Activated naive CD4-positive, alpha-beta T cell treated with anti-CD3 and anti-CD28 coated beads, Interleukin-2, amount 50 U/mL, for 72 hours (primary cell): ENCODE measurements at regions not wholly inside any gene's neighbourhood (a gene's known extent, or its start where the extent isn't known, plus 50 kb on each side); places are given as distances from the start of the nearest gene placed in this dataset.

ENCODE experiments used
- ATAC-seq, 2 donors: fragments of 150-1000 bp; cut with Tn5 transposase; 2 replicates each; pipeline ENCODE4 v1.10.0; 2021; ENCODE audit warnings: mild to moderate bottlenecking in 2 of 2, moderate library complexity in 2 of 2
- DNase-seq, 2 donors: peaks; one replicate each; pipeline ENCODE4 v3.0.0; 2021 to 2022; ENCODE audit warnings: low spot score in 2 of 2
- H3K27ac Mint-ChIP-seq, 2 donors: one replicate each; pipeline ENCODE4 v1.8.0; 2022; ENCODE audit warnings: mild to moderate bottlenecking in 2 of 2, mixed read lengths in 2 of 2
- H3K36me3 Mint-ChIP-seq, 2 donors: one replicate each; pipeline ENCODE4 v1.8.0; 2022; ENCODE audit warnings: mixed read lengths in 2 of 2
- H3K9me3 Mint-ChIP-seq, 2 donors: one replicate each; pipeline ENCODE4 v1.8.0; 2022; ENCODE audit warnings: mixed read lengths in 2 of 2

- peaks cover 12 to 17% of the 10 kb centered on the region in 2 donors for H3K9me3 Mint-ChIP-seq
Measured at GRCh38 chr1:238499021-238499420, 608.3 kb upstream of the ZP4 start.

GRCh38 chr1:238492271-238492670, 601.5 kb upstream of the ZP4 start:
- ATAC-seq = no peak
- no peak overlapping the region for H3K27ac Mint-ChIP-seq
- H3K9me3 Mint-ChIP-seq = peaks cover 0 to 5% of the 10 kb centered on the region in 2 donors
- H3K36me3 Mint-ChIP-seq = no peaks in the 10 kb centered on the region
- DNase-seq = no peak

More at GRCh38 chr1:238499021-238499420, 608.3 kb upstream of the ZP4 start:
- H3K27ac Mint-ChIP-seq = no peak overlapping the region
- H3K36me3 Mint-ChIP-seq = no peaks in the 10 kb centered on the region
- ATAC-seq (no peak), DNase-seq (no peak)

- DNase-seq (no peak), ATAC-seq (no peak)
- Mint-ChIP-seq H3K36me3 (no peaks in the 10 kb centered on the region), H3K9me3 (peaks cover 4% of the 10 kb centered on the region in 2 donors), H3K27ac (no peak overlapping the region)
Measured at GRCh38 chr1:238491265-238491664, 600.5 kb upstream of the ZP4 start.

GRCh38 chr1:238489006-238489405, 598.3 kb upstream of the ZP4 start:
- DNase-seq = no peak
- peaks cover 4% of the 10 kb centered on the region in 2 donors for H3K9me3 Mint-ChIP-seq
- no peak for ATAC-seq
- H3K36me3 Mint-ChIP-seq = no peaks in the 10 kb centered on the region
- no peak overlapping the region for H3K27ac Mint-ChIP-seq

GRCh38 chr1:238488401-238488800, 597.7 kb upstream of the ZP4 start:
- no peak overlapping the region for H3K27ac Mint-ChIP-seq
- DNase-seq (no peak), ATAC-seq (no peak)
- no peaks in the 10 kb centered on the region for H3K36me3 Mint-ChIP-seq
- H3K9me3 Mint-ChIP-seq = peaks cover 4% of the 10 kb centered on the region in 2 donors

GRCh38 chr1:238487931-238488330, 597.2 kb upstream of the ZP4 start:
- Mint-ChIP-seq H3K27ac (no peak overlapping the region), H3K36me3 (no peaks in the 10 kb centered on the region), H3K9me3 (peaks cover 4% of the 10 kb centered on the region in 2 donors)
- ATAC-seq = no peak
- DNase-seq = no peak

- Mint-ChIP-seq H3K9me3 (peaks cover 4% of the 10 kb centered on the region in 2 donors), H3K36me3 (no peaks in the 10 kb centered on the region), H3K27ac (no peak overlapping the region)
- no peak for DNase-seq
- no peak for ATAC-seq
Measured at GRCh38 chr1:238485912-238486209, 595.1 kb upstream of the ZP4 start.

GRCh38 chr1:238485057-238485911, 594.6 kb upstream of the ZP4 start:
- Mint-ChIP-seq H3K9me3 (peaks cover 4% of the 10 kb centered on the region in 2 donors), H3K27ac (no peak overlapping the region), H3K36me3 (no peaks in the 10 kb centered on the region)
- ATAC-seq = no peak
- no peak for DNase-seq

GRCh38 chr1:238484121-238484520, 593.4 kb upstream of the ZP4 start:
- no peaks in the 10 kb centered on the region for H3K36me3 Mint-ChIP-seq
- no peak overlapping the region for H3K27ac Mint-ChIP-seq
- ATAC-seq = no peak
- peaks cover 4% of the 10 kb centered on the region in 2 donors for H3K9me3 Mint-ChIP-seq
- DNase-seq = no peak

GRCh38 chr1:238476841-238477240, 586.1 kb upstream of the ZP4 start:
- H3K27ac Mint-ChIP-seq = no peak overlapping the region
- H3K36me3 Mint-ChIP-seq = no peaks in the 10 kb centered on the region
- H3K9me3 Mint-ChIP-seq = no peaks in the 10 kb centered on the region
- ATAC-seq (no peak), DNase-seq (no peak)

- DNase-seq = no peak
- peaks cover 0 to 4% of the 10 kb centered on the region in 2 donors for H3K9me3 Mint-ChIP-seq
- H3K36me3 Mint-ChIP-seq = no peaks in the 10 kb centered on the region
- ATAC-seq = no peak
- H3K27ac Mint-ChIP-seq = no peak overlapping the region
Measured at GRCh38 chr1:238475712-238476111, 585.0 kb upstream of the ZP4 start.

- Mint-ChIP-seq H3K9me3 (peaks cover 0 to 6% of the 10 kb centered on the region in 2 donors), H3K27ac (no peak overlapping the region), H3K36me3 (no peaks in the 10 kb centered on the region)
- no peak for ATAC-seq
- no peak for DNase-seq
Measured at GRCh38 chr1:238474263-238474662, 583.5 kb upstream of the ZP4 start.

- no peaks in the 10 kb centered on the region for H3K36me3 Mint-ChIP-seq
- DNase-seq (no peak), ATAC-seq (no peak)
- H3K27ac Mint-ChIP-seq = no peak overlapping the region
- peaks cover 9 to 15% of the 10 kb centered on the region in 2 donors for H3K9me3 Mint-ChIP-seq
Measured at GRCh38 chr1:238469146-238469631, 578.5 kb upstream of the ZP4 start.

- ATAC-seq = no peak
- no peaks in the 10 kb centered on the region for H3K36me3 Mint-ChIP-seq
- DNase-seq = no peak
Measured at GRCh38 chr1:238468068-238468467, 577.3 kb upstream of the ZP4 start.

GRCh38 chr1:238466459-238466858, 575.7 kb upstream of the ZP4 start:
- Mint-ChIP-seq H3K36me3 (no peaks in the 10 kb centered on the region), H3K27ac (no peak overlapping the region), H3K9me3 (peaks cover 18 to 32% of the 10 kb centered on the region in 2 donors)
- no peak for ATAC-seq
- no peak for DNase-seq

More at GRCh38 chr1:238468068-238468467, 577.3 kb upstream of the ZP4 start:
- H3K9me3 Mint-ChIP-seq = peaks cover 12 to 21% of the 10 kb centered on the region in 2 donors
- no peak overlapping the region for H3K27ac Mint-ChIP-seq

- ATAC-seq (no peak), DNase-seq (no peak)
- H3K27ac Mint-ChIP-seq = no peak overlapping the region
- H3K36me3 Mint-ChIP-seq = no peaks in the 10 kb centered on the region
- H3K9me3 Mint-ChIP-seq = peaks cover 14 to 33% of the 10 kb centered on the region in 2 donors
Measured at GRCh38 chr1:238465449-238465848, 574.7 kb upstream of the ZP4 start.

- Mint-ChIP-seq H3K36me3 (no peaks in the 10 kb centered on the region), H3K9me3 (peaks cover 17 to 21% of the 10 kb centered on the region in 2 donors), H3K27ac (no peak overlapping the region)
- DNase-seq (no peak), ATAC-seq (no peak)
Measured at GRCh38 chr1:238458899-238459298, 568.2 kb upstream of the ZP4 start.

- no peak overlapping the region for H3K27ac Mint-ChIP-seq
- DNase-seq (no peak), ATAC-seq (no peak)
- peaks cover 14 to 17% of the 10 kb centered on the region in 2 donors for H3K9me3 Mint-ChIP-seq
- H3K36me3 Mint-ChIP-seq = no peaks in the 10 kb centered on the region
Measured at GRCh38 chr1:238457610-238458009, 566.9 kb upstream of the ZP4 start.
